ENCODE measurements at regions not wholly inside any gene's neighbourhood (a gene's known extent, or its start where the extent isn't known, plus 50 kb on each side); places are given as distances from the start of the nearest gene placed in this dataset.

- TF ChIP-seq CTCF (IDR thresholded peaks at IDR 0.05; ENCODE audit: extremely low read depth, missing control alignments): no peak
- DNase-seq (ENCODE audit: low spot score): no peak
Observed at GRCh38 chr6:56695702-56696101, 53.0 kb upstream of the DST start.

GRCh38 chr6:56694002-56694401 is 51.3 kb upstream of the DST start:
- DNase-seq (ENCODE audit: low spot score): no peak
- TF ChIP-seq CTCF (IDR thresholded peaks at IDR 0.05; ENCODE audit: extremely low read depth, missing control alignments): no peak

GRCh38 chr6:56693246-56693607 is 50.5 kb upstream of the DST start:
- no peak for TF ChIP-seq CTCF (IDR thresholded peaks at IDR 0.05; ENCODE audit: extremely low read depth, missing control alignments)
- no peak for DNase-seq (ENCODE audit: low spot score)

GRCh38 chr6:56692523-56693245 is 50.0 kb upstream of the DST start:
- no peak for DNase-seq (ENCODE audit: low spot score)
- TF ChIP-seq CTCF (IDR thresholded peaks at IDR 0.05; ENCODE audit: extremely low read depth, missing control alignments): no peak
